ENCODE measurements at regions not wholly inside any gene's neighbourhood (a gene's known extent, or its start where the extent isn't known, plus 50 kb on each side); places are given as distances from the start of the nearest gene placed in this dataset.

GRCh38 chr2:17166506-17166905 lies 351.7 kb downstream of the RAD51AP2 start:
- Histone ChIP-seq H3K27ac (no peak overlapping the region), H3K27me3 (no peaks in the 10 kb centered on the region), H3K4me3 (no peak overlapping the region), H3K9ac (no peak overlapping the region), H4K20me1 (no peaks in the 10 kb centered on the region), H3K36me3 (no peaks in the 10 kb centered on the region), H3K4me1 (0 out of 20 replicates have a peak, but pooled peaks cover 0 to 7% (median 0%) of the 10 kb centered on the region in 10 experiments), H3K9me3 (replicated peaks in 1 of 11) (no peaks in the 10 kb centered on the region), H3K4me2 (no peak overlapping the region)
- TF ChIP-seq Cebpa-rat (IDR thresholded peaks at IDR 0.05): no peak

DNA sequence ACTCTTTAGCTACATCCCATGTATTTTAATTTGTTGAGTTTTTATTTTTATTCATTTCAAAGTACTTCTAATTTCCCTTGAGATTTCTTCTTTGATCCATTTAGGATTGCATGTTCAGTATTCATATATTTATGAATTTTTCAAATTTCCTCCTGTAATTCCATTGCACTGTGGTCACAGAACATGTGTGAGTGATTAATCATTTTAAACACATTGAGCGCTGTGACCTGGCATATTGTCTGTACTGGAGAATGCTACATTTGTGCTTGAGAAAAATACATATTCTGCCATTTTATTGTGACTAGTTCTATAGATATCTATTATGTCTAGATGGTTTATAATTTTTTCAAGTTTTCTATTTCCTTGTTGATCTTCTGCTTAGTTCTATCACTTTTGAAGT lies 353.7 kb downstream of the RAD51AP2 start:
- Histone ChIP-seq H3K27ac (no peak overlapping the region), H4K20me1 (no peaks in the 10 kb centered on the region), H3K36me3 (no peaks in the 10 kb centered on the region), H3K4me1 (0 out of 20 replicates have a peak, but pooled peaks cover 0 to 7% (median 0%) of the 10 kb centered on the region in 10 experiments), H3K9me3 (replicated peaks in 1 of 11) (no peaks in the 10 kb centered on the region), H3K9ac (no peak overlapping the region), H3K4me3 (no peak overlapping the region), H3K27me3 (no peaks in the 10 kb centered on the region), H3K4me2 (no peak overlapping the region)
- TF ChIP-seq Cebpa-rat (IDR thresholded peaks at IDR 0.05): no peak

DNA sequence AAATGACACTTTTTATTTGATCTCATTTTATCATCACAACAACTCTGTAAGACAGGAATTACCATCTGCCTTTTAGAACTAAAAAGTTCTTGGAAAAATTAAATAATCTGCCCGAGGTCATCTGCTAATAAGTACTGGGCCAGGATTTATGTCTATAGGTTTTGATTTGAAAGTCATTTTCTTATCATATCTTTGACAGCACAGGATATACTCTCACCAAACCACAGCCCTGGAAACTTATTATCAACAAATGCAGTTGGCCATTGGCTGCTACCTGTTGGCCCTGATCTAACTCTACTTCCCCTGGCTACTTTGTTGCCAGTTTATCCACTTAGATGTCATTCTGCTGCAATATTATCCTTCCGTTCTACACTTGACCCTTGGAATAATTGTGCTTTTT lies 354.6 kb downstream of the RAD51AP2 start:
- no peaks in the 10 kb centered on the region for H4K20me1 ChIP-seq
- H3K27ac ChIP-seq: no peak overlapping the region
- 0 out of 20 replicates have a peak, but pooled peaks cover 0 to 7% (median 0%) of the 10 kb centered on the region in 10 experiments for H3K4me1 ChIP-seq
- no peaks in the 10 kb centered on the region for H3K9me3 ChIP-seq (replicated peaks in 1 of 11)
- H3K4me2 ChIP-seq: no peak overlapping the region
- no peaks in the 10 kb centered on the region for H3K36me3 ChIP-seq
- no peaks in the 10 kb centered on the region for H3K27me3 ChIP-seq
- no peak overlapping the region for H3K9ac ChIP-seq
- no peak for TF ChIP-seq Cebpa-rat (IDR thresholded peaks at IDR 0.05)
- no peak overlapping the region for H3K4me3 ChIP-seq

DNA sequence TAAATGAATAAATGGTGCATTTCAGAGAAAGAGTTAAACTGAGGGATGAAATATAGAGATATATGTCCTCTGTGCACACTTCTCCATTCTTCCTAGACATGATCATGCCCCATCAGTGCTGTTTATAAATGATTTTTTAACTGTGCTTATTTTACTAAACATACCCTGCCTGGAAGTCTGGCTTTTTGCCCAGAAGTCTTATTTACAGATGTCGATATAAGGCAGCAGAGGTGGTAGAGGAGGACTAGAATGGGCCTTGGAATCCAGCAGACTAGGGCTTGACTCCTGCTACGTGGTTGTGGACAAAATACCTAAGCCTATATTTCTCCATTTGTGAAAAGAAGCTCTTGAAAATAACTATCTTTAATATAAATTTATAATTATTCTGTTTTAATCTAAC lies 355.5 kb downstream of the RAD51AP2 start:
- TF ChIP-seq Cebpa-rat (IDR thresholded peaks at IDR 0.05): no peak
- H3K9ac ChIP-seq: no peak overlapping the region
- H3K4me2 ChIP-seq: no peak overlapping the region
- no peaks in the 10 kb centered on the region for H4K20me1 ChIP-seq
- H3K36me3 ChIP-seq: no peaks in the 10 kb centered on the region
- H3K9me3 ChIP-seq (replicated peaks in 1 of 11): no peaks in the 10 kb centered on the region
- H3K27me3 ChIP-seq: no peaks in the 10 kb centered on the region
- H3K4me3 ChIP-seq: no peak overlapping the region
- no peak overlapping the region for H3K27ac ChIP-seq
- 0 out of 20 replicates have a peak, but pooled peaks cover 0 to 7% (median 0%) of the 10 kb centered on the region in 10 experiments for H3K4me1 ChIP-seq

DNA sequence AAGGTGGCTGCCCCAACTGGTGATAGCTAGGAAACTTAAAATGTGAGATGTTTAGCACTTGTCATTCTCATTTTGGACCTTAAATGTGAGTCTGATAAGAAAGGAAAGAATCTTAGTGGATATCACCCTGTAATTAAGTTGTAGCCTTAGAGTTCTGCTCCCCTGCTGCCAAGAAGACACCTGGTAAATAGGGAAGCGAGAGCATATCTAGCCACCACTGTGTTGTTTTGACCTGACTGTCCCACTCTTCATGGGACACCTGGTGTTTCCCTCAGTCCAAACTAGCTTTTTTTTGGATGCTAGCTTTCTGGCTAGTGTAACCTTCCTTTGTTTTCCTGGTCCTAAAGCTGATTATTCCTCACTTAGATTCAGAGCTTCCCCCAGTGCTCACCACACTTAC lies 357.6 kb downstream of the RAD51AP2 start:
- no peak for TF ChIP-seq Cebpa-rat (IDR thresholded peaks at IDR 0.05)
- H3K4me3 ChIP-seq: no peak overlapping the region
- H3K4me2 ChIP-seq: no peak overlapping the region
- no peaks in the 10 kb centered on the region for H3K27me3 ChIP-seq
- H3K36me3 ChIP-seq: no peaks in the 10 kb centered on the region
- no peaks in the 10 kb centered on the region for H3K9me3 ChIP-seq (replicated peaks in 1 of 11)
- peaks cover 0 to 9% (median 0%) of the 10 kb centered on the region in 10 experiments; a peak in 2 of 20 replicates for H3K4me1 ChIP-seq
- H3K27ac ChIP-seq: no peak overlapping the region
- H3K9ac ChIP-seq: no peak overlapping the region
- no peaks in the 10 kb centered on the region for H4K20me1 ChIP-seq

DNA sequence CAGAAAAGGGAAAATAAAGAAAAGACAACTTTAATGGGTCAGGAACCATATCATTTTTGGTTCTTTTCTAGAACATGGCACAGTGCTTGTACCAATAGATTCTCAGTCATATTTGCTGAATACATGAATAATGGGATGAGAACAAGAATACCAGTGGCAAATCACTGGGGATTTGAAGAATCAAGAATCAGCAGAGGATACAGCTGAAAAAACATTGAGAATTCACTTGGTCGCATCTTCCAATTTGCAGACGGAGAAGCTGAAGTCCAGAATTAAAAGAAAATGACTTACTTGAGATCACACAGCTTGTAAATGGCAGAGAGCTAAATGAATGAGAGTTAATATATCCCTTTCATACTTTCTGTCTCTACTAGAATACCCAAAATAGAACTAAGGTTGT lies 362.2 kb downstream of the RAD51AP2 start:
- Histone ChIP-seq H3K4me3 (no peak overlapping the region), H3K9ac (no peak overlapping the region)

GRCh38 chr2:17149945-17150344 lies 368.3 kb downstream of the RAD51AP2 start:
- Histone ChIP-seq H3K9me3 (replicated peaks in 1 of 11) (no peaks in the 10 kb centered on the region), H3K9ac (peak overlapping the region in 2 of 11 experiments; percentile 21 to 52; a peak in 3 of 22 replicates), H3K27me3 (no peaks in the 10 kb centered on the region), H3K4me3 (no peak overlapping the region), H3K27ac (peak overlapping the region in 3 of 11 experiments; percentile 65 to 77 (median 70); a peak in 5 of 22 replicates), H3K4me2 (peak overlapping the region in 3 of 11 experiments; percentile 58 to 72 (median 68); a peak in 6 of 22 replicates), H4K20me1 (no peaks in the 10 kb centered on the region), H3K4me1 (peaks cover 0 to 48% (median 2%) of the 10 kb centered on the region in 10 experiments; a peak in 8 of 20 replicates), H3K36me3 (no peaks in the 10 kb centered on the region)
- TF ChIP-seq Cebpa-rat (IDR thresholded peaks at IDR 0.05): no peak

More for the DNA sequence above, 362.2 kb downstream of the RAD51AP2 start:
- Histone ChIP-seq H3K27me3 (no peaks in the 10 kb centered on the region), H3K36me3 (no peaks in the 10 kb centered on the region), H3K4me1 (peaks cover 0 to 11% (median 0%) of the 10 kb centered on the region in 10 experiments; a peak in 4 of 20 replicates), H3K9me3 (replicated peaks in 1 of 11) (no peaks in the 10 kb centered on the region), H4K20me1 (no peaks in the 10 kb centered on the region), H3K27ac (no peak overlapping the region), H3K4me2 (peak overlapping the region in 1 of 11 experiments; percentile 23; a peak in 1 of 22 replicates)
- no peak for TF ChIP-seq Cebpa-rat (IDR thresholded peaks at IDR 0.05)

- peaks cover 0 to 48% (median 2%) of the 10 kb centered on the region in 10 experiments; a peak in 8 of 20 replicates for H3K4me1 ChIP-seq
- H3K36me3 ChIP-seq: no peaks in the 10 kb centered on the region
- H3K4me3 ChIP-seq: no peak overlapping the region
- TF ChIP-seq Cebpa-rat (IDR thresholded peaks at IDR 0.05): no peak
- H3K27me3 ChIP-seq: no peaks in the 10 kb centered on the region
- H3K9me3 ChIP-seq (replicated peaks in 1 of 11): no peaks in the 10 kb centered on the region
- peak overlapping the region in 4 of 11 experiments; percentile 25 to 77 (median 68); a peak in 7 of 22 replicates for H3K27ac ChIP-seq
- 0 out of 22 replicates have a peak overlapping the region, but pooled peaks of 1 of the 11 experiments have one; percentile 7 for H3K9ac ChIP-seq
- no peaks in the 10 kb centered on the region for H4K20me1 ChIP-seq
- peak overlapping the region in 4 of 11 experiments; percentile 15 to 72 (median 63); a peak in 7 of 22 replicates for H3K4me2 ChIP-seq
These were observed 369.7 kb downstream of the RAD51AP2 start for GRCh38 chr2:17148407-17149145.

DNA sequence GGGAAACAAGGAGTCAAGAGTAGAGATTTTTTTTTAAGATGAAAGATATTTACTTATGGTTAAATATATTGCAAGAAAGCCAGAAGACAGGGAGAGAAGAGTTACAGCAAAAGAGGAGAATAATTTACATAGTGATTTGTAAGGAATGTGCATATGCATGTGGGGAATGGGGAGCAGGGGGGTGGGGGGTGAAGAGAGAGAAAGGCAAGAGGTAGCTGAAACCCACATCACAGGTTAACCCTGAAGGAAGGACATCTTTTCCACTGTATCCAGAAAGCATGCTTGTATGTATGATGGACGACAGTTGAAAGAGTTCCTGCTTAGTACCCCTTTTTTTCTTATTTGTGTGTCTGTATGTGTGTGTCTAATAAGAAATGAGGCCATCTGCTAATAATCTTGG lies 371.9 kb downstream of the RAD51AP2 start:
- H3K4me3 ChIP-seq: no peak overlapping the region
- no peaks in the 10 kb centered on the region for H4K20me1 ChIP-seq
- no peak overlapping the region for H3K27ac ChIP-seq
- H3K9ac ChIP-seq: no peak overlapping the region
- TF ChIP-seq Cebpa-rat (IDR thresholded peaks at IDR 0.05): no peak
- no peaks in the 10 kb centered on the region for H3K9me3 ChIP-seq (replicated peaks in 1 of 11)
- no peaks in the 10 kb centered on the region for H3K36me3 ChIP-seq
- H3K27me3 ChIP-seq: no peaks in the 10 kb centered on the region
- no peak overlapping the region for H3K4me2 ChIP-seq
- H3K4me1 ChIP-seq: peaks cover 0 to 45% (median 2%) of the 10 kb centered on the region in 10 experiments; a peak in 8 of 20 replicates

All from BLaER1 treated with 17β-estradiol and CSF1 and Interleukin-3, amounts not matched to agents 10 nM and 100 nM (cell line).